ENCODE measurements at regions not wholly inside any gene's neighbourhood (a gene's known extent, or its start where the extent isn't known, plus 50 kb on each side); places are given as distances from the start of the nearest gene placed in this dataset.
A peak's percentile ranks its signal among the peaks of the same experiment; 100 is the strongest.

- no peak for FAIRE-seq
Measured at GRCh38 chr2:34402376-34402775, 803.3 kb upstream of the FAM98A start.

GRCh38 chr2:34401186-34401585, 802.1 kb upstream of the FAM98A start:
- DNase-seq (ENCODE audit: low spot score in 2 of 2) (no peak), FAIRE-seq (no peak)

More at GRCh38 chr2:34402376-34402775, 803.3 kb upstream of the FAM98A start:
- DNase-seq (ENCODE audit: low spot score in 2 of 2) = no peak

GRCh38 chr2:34388446-34388845, 789.3 kb upstream of the FAM98A start:
- FAIRE-seq = no peak
- DNase-seq (ENCODE audit: low spot score in 2 of 2) = no peak

GRCh38 chr2:34387536-34387935, 788.4 kb upstream of the FAM98A start:
- peak; percentile 52 for FAIRE-seq
- no peak for DNase-seq (ENCODE audit: low spot score in 2 of 2)

GRCh38 chr2:34379586-34379985, 780.5 kb upstream of the FAM98A start:
- no peak for FAIRE-seq
- DNase-seq (ENCODE audit: low spot score in 2 of 2) = no peak

GRCh38 chr2:34373586-34374233, 774.6 kb upstream of the FAM98A start:
- FAIRE-seq (no peak), DNase-seq (ENCODE audit: low spot score in 2 of 2) (no peak)

GRCh38 chr2:34372967-34373366, 773.9 kb upstream of the FAM98A start:
- DNase-seq (ENCODE audit: low spot score in 2 of 2) = no peak
- FAIRE-seq = no peak

- DNase-seq (ENCODE audit: low spot score in 2 of 2) = no peak
- FAIRE-seq = no peak
Measured at GRCh38 chr2:34371711-34372110, 772.6 kb upstream of the FAM98A start.

- no peak for DNase-seq (ENCODE audit: low spot score in 2 of 2)
Measured at GRCh38 chr2:34368304-34368703, 769.2 kb upstream of the FAM98A start.

GRCh38 chr2:34365932-34366331, 766.8 kb upstream of the FAM98A start:
- DNase-seq (ENCODE audit: low spot score in 2 of 2) = no peak
- FAIRE-seq = no peak

More at GRCh38 chr2:34368304-34368703, 769.2 kb upstream of the FAM98A start:
- no peak for FAIRE-seq

- DNase-seq (ENCODE audit: low spot score in 2 of 2) = no peak
- no peak for FAIRE-seq
Measured at GRCh38 chr2:34365512-34365911, 766.4 kb upstream of the FAM98A start.

GRCh38 chr2:34353509-34354113, 754.5 kb upstream of the FAM98A start:
- FAIRE-seq = no peak
- no peak for DNase-seq (ENCODE audit: low spot score in 2 of 2)

- DNase-seq (ENCODE audit: low spot score in 2 of 2) (no peak), FAIRE-seq (no peak)
Measured at GRCh38 chr2:34349527-34349926, 750.4 kb upstream of the FAM98A start.

GRCh38 chr2:34345030-34345429, 745.9 kb upstream of the FAM98A start:
- DNase-seq (ENCODE audit: low spot score in 2 of 2) (no peak), FAIRE-seq (no peak)

- FAIRE-seq = no peak
- DNase-seq (ENCODE audit: low spot score in 2 of 2) = no peak
Measured at GRCh38 chr2:34340307-34340706, 741.2 kb upstream of the FAM98A start.

GRCh38 chr2:34337735-34338134, 738.6 kb upstream of the FAM98A start:
- FAIRE-seq (no peak), DNase-seq (ENCODE audit: low spot score in 2 of 2) (no peak)

- FAIRE-seq (no peak), DNase-seq (ENCODE audit: low spot score in 2 of 2) (no peak)
Measured at GRCh38 chr2:34332813-34333212, 733.7 kb upstream of the FAM98A start.

- FAIRE-seq (peak; percentile 40), DNase-seq (ENCODE audit: low spot score in 2 of 2) (no peak)
Measured at GRCh38 chr2:34320056-34320455, 721.0 kb upstream of the FAM98A start.

- DNase-seq (ENCODE audit: low spot score in 2 of 2) = no peak
- FAIRE-seq = no peak
Measured at GRCh38 chr2:34317797-34318196, 718.7 kb upstream of the FAM98A start.

GRCh38 chr2:34316788-34317187, 717.7 kb upstream of the FAM98A start:
- no peak for DNase-seq (ENCODE audit: low spot score in 2 of 2)

GRCh38 chr2:34311816-34312215, 712.7 kb upstream of the FAM98A start:
- FAIRE-seq (no peak), DNase-seq (ENCODE audit: low spot score in 2 of 2) (no peak)

More at GRCh38 chr2:34316788-34317187, 717.7 kb upstream of the FAM98A start:
- no peak for FAIRE-seq

GRCh38 chr2:34308140-34308539, 709.0 kb upstream of the FAM98A start:
- no peak for DNase-seq (ENCODE audit: low spot score in 2 of 2)
- FAIRE-seq = no peak

Data from frontal cortex (tissue), 3 donors.